ENCODE measurements at regions not wholly inside any gene's neighbourhood (a gene's known extent, or its start where the extent isn't known, plus 50 kb on each side); places are given as distances from the start of the nearest gene placed in this dataset.
A peak's percentile ranks its signal among the peaks of the same experiment; 100 is the strongest.

DNA sequence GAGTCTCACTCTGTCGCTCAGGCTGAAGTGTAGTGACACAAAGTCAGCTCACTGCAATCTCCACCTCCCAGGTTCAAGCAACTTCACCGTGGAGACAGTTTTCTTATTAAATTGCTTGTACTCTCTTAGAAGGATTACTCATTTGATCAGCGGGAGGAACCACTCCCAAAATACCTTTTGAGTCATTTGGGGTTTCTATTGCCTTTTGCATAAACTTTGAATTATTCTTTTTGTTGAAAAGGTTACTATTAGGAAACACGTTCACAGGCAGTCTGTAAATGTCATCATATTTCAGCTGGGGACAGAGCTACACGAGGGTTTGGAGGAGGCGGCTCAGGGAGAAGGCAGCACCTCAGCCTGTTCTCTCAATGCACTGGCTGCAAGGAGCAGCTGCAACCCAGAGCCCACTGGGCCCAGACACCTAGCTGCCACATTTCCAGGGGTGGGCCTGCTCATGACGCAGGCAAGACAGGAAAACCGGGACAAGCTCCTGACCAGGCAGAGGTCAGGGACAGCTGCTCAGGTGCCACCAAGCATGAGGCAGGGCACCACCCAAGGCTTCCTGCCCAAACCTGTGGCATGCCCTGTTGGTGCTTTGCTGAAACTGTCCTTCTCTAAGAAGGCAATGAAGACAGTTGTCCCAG is 205.9 kb downstream of the BMP7 start:
- TF ChIP-seq EP300 (IDR thresholded peaks at IDR 0.05) (no peak), POLR2AphosphoS5 (IDR thresholded peaks at IDR 0.05) (no peak), POLR2A (IDR thresholded peaks at IDR 0.05) (no peak)
- TF ChIP-seq, protein P1, sequence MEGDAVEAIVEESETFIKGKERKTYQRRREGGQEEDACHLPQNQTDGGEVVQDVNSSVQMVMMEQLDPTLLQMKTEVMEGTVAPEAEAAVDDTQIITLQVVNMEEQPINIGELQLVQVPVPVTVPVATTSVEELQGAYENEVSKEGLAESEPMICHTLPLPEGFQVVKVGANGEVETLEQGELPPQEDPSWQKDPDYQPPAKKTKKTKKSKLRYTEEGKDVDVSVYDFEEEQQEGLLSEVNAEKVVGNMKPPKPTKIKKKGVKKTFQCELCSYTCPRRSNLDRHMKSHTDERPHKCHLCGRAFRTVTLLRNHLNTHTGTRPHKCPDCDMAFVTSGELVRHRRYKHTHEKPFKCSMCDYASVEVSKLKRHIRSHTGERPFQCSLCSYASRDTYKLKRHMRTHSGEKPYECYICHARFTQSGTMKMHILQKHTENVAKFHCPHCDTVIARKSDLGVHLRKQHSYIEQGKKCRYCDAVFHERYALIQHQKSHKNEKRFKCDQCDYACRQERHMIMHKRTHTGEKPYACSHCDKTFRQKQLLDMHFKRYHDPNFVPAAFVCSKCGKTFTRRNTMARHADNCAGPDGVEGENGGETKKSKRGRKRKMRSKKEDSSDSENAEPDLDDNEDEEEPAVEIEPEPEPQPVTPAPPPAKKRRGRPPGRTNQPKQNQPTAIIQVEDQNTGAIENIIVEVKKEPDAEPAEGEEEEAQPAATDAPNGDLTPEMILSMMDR (IDR thresholded peaks at IDR 0.05), result no peak
- DNase-seq (ENCODE audit: low spot score in 2 of 2), result no peak
- Histone ChIP-seq H3K4me1 (peaks cover 16% of the 10 kb centered on the region), H3K27me3 (peaks cover 21% of the 10 kb centered on the region), H3K4me3 (no peak overlapping the region), H3K36me3 (no peaks in the 10 kb centered on the region), H3K27ac (peak overlapping the region; percentile 29), H3K9me3 (no peaks in the 10 kb centered on the region)
- WGBS, result 48% methylated on average over 8 of the region's 8 CpGs

DNA sequence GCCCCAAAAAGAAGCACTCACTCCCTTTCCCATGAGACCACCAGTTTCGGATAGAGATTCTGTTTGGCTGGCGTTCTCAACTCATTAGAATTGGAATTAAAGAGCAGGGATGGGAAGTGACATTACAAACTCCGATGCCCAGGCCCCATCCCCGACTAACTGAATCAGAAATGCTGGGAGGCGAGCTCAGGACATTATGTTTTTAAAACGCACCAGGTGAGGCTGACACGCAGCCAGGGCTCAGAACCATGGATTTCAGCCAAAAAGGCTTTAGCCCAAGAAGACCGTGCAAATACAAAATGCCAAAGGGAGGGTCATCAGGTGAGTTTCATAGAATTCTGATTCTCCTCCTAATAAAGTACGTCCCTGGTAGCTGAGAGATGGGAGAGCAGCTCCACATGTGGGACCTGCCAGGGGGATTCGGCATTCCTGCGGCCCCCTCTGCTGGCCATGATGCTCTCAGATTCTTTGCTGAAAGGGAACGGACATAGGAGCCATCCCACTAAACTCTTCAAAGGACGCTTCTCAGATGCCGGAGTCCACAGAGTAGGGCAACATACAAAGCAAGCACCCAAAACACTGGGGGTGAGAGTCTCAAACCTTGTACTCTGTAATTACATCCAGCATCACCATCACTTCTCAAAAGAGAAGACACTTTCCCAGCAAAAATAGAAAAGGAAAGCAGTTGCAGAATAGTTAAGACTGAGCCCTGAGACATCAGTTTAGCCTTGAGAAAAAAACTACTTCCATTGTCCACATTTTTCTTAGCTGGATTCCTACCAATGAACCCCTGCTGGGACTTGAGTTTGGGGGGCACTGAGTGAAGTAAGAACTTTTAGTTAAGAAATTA is 205.2 kb downstream of the BMP7 start:
- Histone ChIP-seq H3K4me3 (no peak overlapping the region), H3K27ac (no peak overlapping the region), H3K27me3 (peaks cover 24% of the 10 kb centered on the region), H3K4me1 (peaks cover 14% of the 10 kb centered on the region), H3K9me3 (no peaks in the 10 kb centered on the region), H3K36me3 (no peaks in the 10 kb centered on the region)
- TF ChIP-seq POLR2A (IDR thresholded peaks at IDR 0.05) (no peak), EP300 (IDR thresholded peaks at IDR 0.05) (no peak)
- TF ChIP-seq, protein P1 (IDR thresholded peaks at IDR 0.05), result peak in 1 of 2 donors; percentile 10
- DNase-seq (ENCODE audit: low spot score in 2 of 2), result no peak
- 37% methylated on average over 14 of the region's 14 CpGs for WGBS

DNA sequence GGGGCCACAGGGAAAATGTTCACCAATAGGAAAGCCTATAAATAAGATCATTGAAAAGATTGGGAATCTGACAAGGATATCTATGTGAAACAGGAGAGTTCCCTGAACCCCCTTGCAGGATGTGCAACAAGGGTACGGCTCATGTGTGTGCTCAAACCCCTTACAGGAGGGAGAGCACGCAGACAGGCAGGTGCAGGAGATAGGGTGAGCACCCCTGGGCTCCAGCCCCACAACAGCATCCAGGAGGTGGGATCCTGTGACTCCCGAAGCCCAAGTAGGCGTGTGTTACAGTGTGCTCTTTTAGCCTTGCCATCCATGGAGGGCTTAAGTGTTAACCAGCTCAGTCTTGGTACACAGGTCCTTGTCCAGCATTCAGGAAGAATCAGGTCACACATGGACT is 204.2 kb downstream of the BMP7 start:
- Histone ChIP-seq H3K27ac (no peak overlapping the region), H3K9me3 (no peaks in the 10 kb centered on the region), H3K27me3 (peaks cover 29% of the 10 kb centered on the region), H3K4me1 (peaks cover 9% of the 10 kb centered on the region), H3K4me3 (no peak overlapping the region), H3K36me3 (no peaks in the 10 kb centered on the region)
- DNase-seq (ENCODE audit: low spot score in 2 of 2), result no peak
- TF ChIP-seq POLR2AphosphoS5 (IDR thresholded peaks at IDR 0.05) (no peak), POLR2A (IDR thresholded peaks at IDR 0.05) (no peak), EP300 (IDR thresholded peaks at IDR 0.05) (no peak)
- TF ChIP-seq, protein P1 (IDR thresholded peaks at IDR 0.05), result no peak
- WGBS, result 92% methylated on average over 4 of the region's 4 CpGs

DNA sequence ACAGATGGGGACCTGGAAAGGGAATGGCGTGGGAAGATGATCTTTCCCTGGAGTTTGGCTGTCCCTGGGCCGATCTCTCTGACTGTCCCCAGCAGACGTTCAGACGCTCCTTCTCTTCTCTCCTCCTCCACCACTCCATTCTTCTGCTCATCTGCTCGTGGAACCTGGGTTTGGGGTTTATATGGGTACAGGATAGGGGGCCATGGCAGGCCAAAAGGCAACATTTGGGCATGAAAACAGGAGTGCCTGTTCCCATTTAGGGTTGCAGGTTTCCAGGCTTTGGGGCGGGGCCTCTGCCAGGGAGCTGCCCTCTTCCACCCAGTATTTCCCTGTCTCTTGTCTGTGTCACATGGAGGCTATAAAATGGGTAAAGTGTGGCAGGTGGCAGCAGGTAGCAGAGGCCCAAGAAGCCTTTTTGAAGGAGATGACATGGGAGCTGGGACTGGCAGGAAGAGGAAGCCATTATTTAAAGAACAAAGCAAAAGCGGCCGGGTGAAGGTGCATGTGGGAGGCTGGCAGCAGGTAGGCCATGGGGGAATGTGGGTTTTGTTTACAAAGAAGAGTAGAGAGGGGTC is 203.7 kb downstream of the BMP7 start:
- WGBS, result 84% methylated on average over 8 of the region's 8 CpGs
- peaks cover 9% of the 10 kb centered on the region for H3K4me1 ChIP-seq
- H3K27me3 ChIP-seq, result peaks cover 30% of the 10 kb centered on the region
- no peak overlapping the region for H3K27ac ChIP-seq
- no peak for DNase-seq (ENCODE audit: low spot score in 2 of 2)
- TF ChIP-seq, protein P1 (IDR thresholded peaks at IDR 0.05), result no peak
- no peaks in the 10 kb centered on the region for H3K36me3 ChIP-seq
- no peaks in the 10 kb centered on the region for H3K9me3 ChIP-seq
- no peak overlapping the region for H3K4me3 ChIP-seq

DNA sequence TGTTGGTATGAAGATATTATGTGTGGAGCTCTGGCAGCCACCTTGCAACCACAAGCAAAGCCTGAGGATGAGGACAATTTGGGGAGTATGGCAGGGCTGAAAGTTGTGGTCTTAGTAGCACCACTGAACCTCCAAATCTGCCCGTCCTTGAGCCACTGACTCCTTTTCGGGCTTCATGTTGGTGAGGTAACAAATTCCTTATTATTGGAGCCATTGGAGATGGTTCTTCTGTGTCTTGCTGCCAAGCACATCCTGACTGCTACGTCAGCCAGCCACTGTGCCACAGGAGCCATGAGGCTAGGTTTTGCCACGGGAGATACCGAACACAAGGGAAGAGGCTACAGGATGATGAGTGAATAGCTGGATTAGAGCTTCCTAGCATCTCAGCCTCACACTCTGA is 201.6 kb downstream of the BMP7 start:
- DNase-seq (ENCODE audit: low spot score in 2 of 2), result no peak
- H3K4me1 ChIP-seq, result peaks cover 9% of the 10 kb centered on the region
- 81% methylated on average over 5 of the region's 5 CpGs for WGBS
- no peak overlapping the region for H3K27ac ChIP-seq
- peaks cover 44% of the 10 kb centered on the region for H3K27me3 ChIP-seq
- TF ChIP-seq, protein P1 (IDR thresholded peaks at IDR 0.05), result no peak
- TF ChIP-seq POLR2A (IDR thresholded peaks at IDR 0.05), result no peak
- TF ChIP-seq EP300 (IDR thresholded peaks at IDR 0.05), result no peak
- no peak for TF ChIP-seq POLR2AphosphoS5 (IDR thresholded peaks at IDR 0.05)
- H3K9me3 ChIP-seq, result no peaks in the 10 kb centered on the region
- no peak overlapping the region for H3K4me3 ChIP-seq
- H3K36me3 ChIP-seq, result no peaks in the 10 kb centered on the region

Data from suprapubic skin (tissue), 4 donors.